Body of pancreas (tissue), 4 donors: ENCODE measurements at regions not wholly inside any gene's neighbourhood (a gene's known extent, or its start where the extent isn't known, plus 50 kb on each side); places are given as distances from the start of the nearest gene placed in this dataset.

Experiments
- ATAC-seq: fragments of 150-250 bp; one replicate; pipeline ENCODE4 v1.9.1; 2016
- DNase-seq, 4 donors: peaks; one replicate each; pipeline ENCODE4 v3.0.0-alpha.2; 2019
- H3K27ac ChIP-seq, 4 donors: fragments of 200-600 bp; sonication (generic); 1 replicate in 3 of 4; 2 replicates in 1 of 4; pipeline versions ENCODE4 v1.5.1 to v1.6.1; 2016 to 2019; ENCODE audit warnings: mild to moderate bottlenecking in 1 of 4, mixed read lengths in 1 of 4, moderate library complexity in 1 of 4
- H3K27me3 ChIP-seq, 2 donors: fragments of 200-600 bp; sonication (generic); one replicate each; pipeline ENCODE4 v1.6.0; 2016; ENCODE audit warnings: mild to moderate bottlenecking in 1 of 2
- H3K36me3 ChIP-seq, 2 donors: fragments of 200-600 bp; sonication (generic); replicated peaks in 1 of 2; 2 replicates each; pipeline ENCODE4 v1.5.1; 2016; ENCODE audit warnings: low read depth in 2 of 2; ENCODE audit not compliant: insufficient read depth in 1 of 2
- H3K4me1 ChIP-seq: fragments of 200-600 bp; sonication (generic); one replicate; pipeline ENCODE4 v1.6.0; 2016
- H3K4me3 ChIP-seq, 2 donors: fragments of 200-600 bp; sonication (generic); 1 replicate in 1 of 2; 2 replicates in 1 of 2; pipeline ENCODE4 v1.5.1; 2016 to 2019
- H3K9me3 ChIP-seq, 3 donors: fragments of 200-600 bp; sonication (generic); 1 replicate in 2 of 3; 2 replicates in 1 of 3; pipeline ENCODE4 v1.5.1; 2016
- CTCF ChIP-seq, 7 experiments: fragments of 450-650 bp in 4 of 7; fragments of 200-600 bp in 3 of 7; sonication (generic) in 3 of 7; IDR thresholded peaks; one replicate each; pipeline ENCODE4 v1.5.1; 2016 to 2019; ENCODE audit warnings: antibody characterized with exemption in 7 of 7
- POLR2A ChIP-seq, 3 donors: fragments of 450-650 bp; IDR thresholded peaks; one replicate each; pipeline ENCODE4 v1.6.1; 2016; ENCODE audit warnings: antibody characterized with exemption in 3 of 3, mild to moderate bottlenecking in 2 of 3
- WGBS, 2 donors: methylation state at CpG; one replicate each; pipeline ENCODE4 v1.1.5; 2017; 5-methylcytosine and 5-hydroxymethylcytosine counted together
- intact Hi-C: fragments of 100-400 bp; cut with DNase I; formaldehyde crosslinking; loops from one replicate; pipeline ENCODE4 v1.15.1; 2023

DNA sequence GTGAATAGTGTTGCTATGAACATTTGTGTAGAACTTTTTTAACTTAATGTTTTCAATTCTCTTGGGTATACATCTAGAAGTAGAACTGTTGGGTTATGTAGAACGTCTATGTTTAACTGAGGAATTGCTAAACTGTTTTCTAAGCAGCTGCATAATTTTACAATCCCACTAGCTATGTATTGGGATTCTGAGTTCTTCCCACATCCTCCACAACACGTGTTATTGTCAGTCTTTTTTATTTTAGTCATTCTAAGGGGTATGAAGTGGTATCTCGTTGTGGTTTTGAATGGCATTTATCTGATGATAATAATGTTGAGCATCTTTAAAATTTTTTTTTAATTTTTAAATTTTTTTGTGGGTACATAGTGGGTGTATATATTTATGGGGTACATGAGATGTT lies 55.0 kb upstream of the NPHP3 start:
- H3K27ac ChIP-seq: no peak overlapping the region
- intact Hi-C loops: no loop called here
- no peaks in the 10 kb centered on the region for H3K4me1 ChIP-seq
- no peak overlapping the region for H3K4me3 ChIP-seq
- 35 to 36% methylated on average over 3 of the region's 3 CpGs for WGBS, 2 donors
- ATAC-seq (no peak), DNase-seq (no peak)
- H3K27me3 ChIP-seq: no peaks in the 10 kb centered on the region
- TF ChIP-seq CTCF (IDR thresholded peaks at IDR 0.05): no peak
- TF ChIP-seq POLR2A (IDR thresholded peaks at IDR 0.05): no peak
- no peaks in the 10 kb centered on the region for H3K9me3 ChIP-seq
- H3K36me3 ChIP-seq: no peaks in the 10 kb centered on the region

DNA sequence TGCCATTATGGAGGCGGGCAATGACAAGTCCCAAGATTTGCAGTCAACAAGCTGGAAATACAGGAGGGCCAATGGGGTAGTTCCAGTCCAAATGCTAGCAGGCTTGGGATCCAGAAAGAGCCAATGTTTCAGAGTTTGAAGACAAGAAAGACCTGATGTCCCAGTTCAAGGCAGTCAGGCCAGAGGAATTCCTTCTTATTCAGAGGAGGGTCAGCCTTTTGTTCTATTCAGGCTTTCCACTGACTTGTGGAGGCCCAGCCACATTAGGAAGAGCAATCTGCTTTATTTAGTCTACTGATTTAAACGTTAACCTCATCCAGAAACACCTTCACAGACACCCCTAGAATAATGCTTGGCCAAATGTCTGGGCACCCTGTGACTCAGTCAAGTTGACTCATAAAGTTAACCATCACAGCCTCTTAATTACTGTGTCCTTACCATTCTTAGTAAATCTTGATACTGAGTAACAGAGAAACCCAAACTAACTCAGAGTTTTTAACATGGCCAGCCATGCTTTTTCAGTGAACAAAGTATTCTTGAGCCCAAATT lies 50.9 kb upstream of the NPHP3 start:
- no peak overlapping the region for H3K27ac ChIP-seq
- H3K4me3 ChIP-seq: no peak overlapping the region
- H3K9me3 ChIP-seq: no peaks in the 10 kb centered on the region
- no peak for DNase-seq
- H3K4me1 ChIP-seq: no peaks in the 10 kb centered on the region
- 75 to 78% methylated on average over 2 of the region's 2 CpGs for WGBS, 2 donors
- no peaks in the 10 kb centered on the region for H3K36me3 ChIP-seq
- ATAC-seq: no peak
- intact Hi-C loops: no loop called here
- no peaks in the 10 kb centered on the region for H3K27me3 ChIP-seq
- no peak for TF ChIP-seq POLR2A (IDR thresholded peaks at IDR 0.05)
- TF ChIP-seq CTCF (IDR thresholded peaks at IDR 0.05): no peak

DNA sequence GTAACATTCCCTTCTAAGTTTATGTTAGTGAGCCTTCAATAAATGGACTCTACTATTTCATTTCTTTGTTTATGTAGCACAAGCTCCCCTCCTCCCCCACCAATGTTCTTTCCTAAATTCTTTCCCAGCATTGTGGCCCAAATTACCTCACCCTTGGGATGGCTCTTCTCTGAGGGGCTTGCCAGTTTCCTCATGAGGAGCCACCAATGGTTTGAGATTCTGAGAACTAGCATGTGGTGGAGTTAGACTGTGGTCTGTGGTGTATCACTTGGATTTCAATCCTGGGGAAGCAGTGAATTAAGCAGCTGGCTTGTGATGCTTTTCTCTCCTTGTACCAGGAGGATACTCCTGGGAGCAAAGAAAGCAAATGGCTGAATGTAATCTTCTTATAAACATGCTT lies 50.0 kb upstream of the NPHP3 start:
- no peaks in the 10 kb centered on the region for H3K9me3 ChIP-seq
- H3K27me3 ChIP-seq: no peaks in the 10 kb centered on the region
- H3K36me3 ChIP-seq: no peaks in the 10 kb centered on the region
- ATAC-seq (no peak), DNase-seq (no peak)
- H3K27ac ChIP-seq: no peak overlapping the region
- H3K4me1 ChIP-seq: no peaks in the 10 kb centered on the region
- intact Hi-C loops: no loop called here
- TF ChIP-seq CTCF (IDR thresholded peaks at IDR 0.05) (no peak), POLR2A (IDR thresholded peaks at IDR 0.05) (no peak)
- no peak overlapping the region for H3K4me3 ChIP-seq
